Loucy (cell line): ENCODE measurements at regions not wholly inside any gene's neighbourhood (a gene's known extent, or its start where the extent isn't known, plus 50 kb on each side); places are given as distances from the start of the nearest gene placed in this dataset.

ENCODE experiments used
- EZH2phosphoT487 ChIP-seq: fragments of 200-600 bp; IDR thresholded peaks from 2 replicates; pipeline ENCODE4 v1.6.1; 2018; ENCODE audit warnings: antibody characterized with exemption, mild to moderate bottlenecking, moderate library complexity, borderline replicate concordance
- TF ChIP-seq, protein P1 (sequence below): fragments of 200-600 bp; sonication (generic); conservative IDR thresholded peaks from 2 replicates; pipeline ENCODE4 v1.5.1; 2014; ENCODE audit warnings: mild to moderate bottlenecking, antibody characterized with exemption, low read length

GRCh38 chr13:83765796-83766195 lies 116.5 kb downstream of the SLITRK1 start:
- TF ChIP-seq, protein P1, sequence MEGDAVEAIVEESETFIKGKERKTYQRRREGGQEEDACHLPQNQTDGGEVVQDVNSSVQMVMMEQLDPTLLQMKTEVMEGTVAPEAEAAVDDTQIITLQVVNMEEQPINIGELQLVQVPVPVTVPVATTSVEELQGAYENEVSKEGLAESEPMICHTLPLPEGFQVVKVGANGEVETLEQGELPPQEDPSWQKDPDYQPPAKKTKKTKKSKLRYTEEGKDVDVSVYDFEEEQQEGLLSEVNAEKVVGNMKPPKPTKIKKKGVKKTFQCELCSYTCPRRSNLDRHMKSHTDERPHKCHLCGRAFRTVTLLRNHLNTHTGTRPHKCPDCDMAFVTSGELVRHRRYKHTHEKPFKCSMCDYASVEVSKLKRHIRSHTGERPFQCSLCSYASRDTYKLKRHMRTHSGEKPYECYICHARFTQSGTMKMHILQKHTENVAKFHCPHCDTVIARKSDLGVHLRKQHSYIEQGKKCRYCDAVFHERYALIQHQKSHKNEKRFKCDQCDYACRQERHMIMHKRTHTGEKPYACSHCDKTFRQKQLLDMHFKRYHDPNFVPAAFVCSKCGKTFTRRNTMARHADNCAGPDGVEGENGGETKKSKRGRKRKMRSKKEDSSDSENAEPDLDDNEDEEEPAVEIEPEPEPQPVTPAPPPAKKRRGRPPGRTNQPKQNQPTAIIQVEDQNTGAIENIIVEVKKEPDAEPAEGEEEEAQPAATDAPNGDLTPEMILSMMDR, result no peak
- TF ChIP-seq EZH2phosphoT487, result no peak
